Endothelial cell of umbilical vein (primary cell): ENCODE measurements at regions not wholly inside any gene's neighbourhood (a gene's known extent, or its start where the extent isn't known, plus 50 kb on each side); places are given as distances from the start of the nearest gene placed in this dataset.

ENCODE experiments used
- BruUV-seq: library from RNA; stranded (reverse); fragments of 400-500 nt; replicated peaks from 2 replicates; lab custom pipeline; 2021; lab: Mats Ljungman, UMichigan
- CTCF ChIA-PET: fragments of 300-600, 350-600 bp; sonication (Branson Sonifier 250); formaldehyde crosslinking; loops from one replicate; lab custom pipeline; 2021; ENCODE audit warnings: antibody characterized with exemption, inconsistent platforms; lab: Charles Lee
- POLR2A ChIA-PET: fragments of 300-600, 350-600 bp; sonication (Branson Sonifier 250); formaldehyde crosslinking; loops from one replicate; lab custom pipeline; 2021; ENCODE audit warnings: antibody characterized with exemption, inconsistent platforms; lab: Charles Lee
- DNase-seq: peaks from one replicate; pipeline ENCODE4 v3.0.0-alpha.2; 2011; ENCODE audit warnings: low read depth, low spot score
- FAIRE-seq: peaks from 2 replicates; lab custom pipeline; 2011; peaks lifted over from hg19 to GRCh38; lab: Jason Lieb, UNC
- H2AFZ ChIP-seq: 2 replicates; pipeline ENCODE4 v1.6.0; 2012; ENCODE audit warnings: low read depth, low read length, control low read depth, inconsistent platforms
- H3K27ac ChIP-seq: 2 replicates; pipeline ENCODE4 v1.5.1; 2011; ENCODE audit warnings: low read depth, mild to moderate bottlenecking, control low read depth, low read length, moderate library complexity; ENCODE audit not compliant: insufficient read depth
- H3K27me3 ChIP-seq, 2 experiments: 2 replicates each; pipeline versions ENCODE4 v1.6.0 to v1.6.1; 2011; ENCODE audit warnings: low read length in 2 of 2, mixed read lengths in 1 of 2; ENCODE audit not compliant: control insufficient read depth in 2 of 2, insufficient read depth in 2 of 2
- H3K36me3 ChIP-seq, 2 experiments: 2 replicates in 1 of 2; 3 replicates in 1 of 2; pipeline ENCODE4 v1.5.1; 2011; ENCODE audit warnings: low read length in 2 of 2, mild to moderate bottlenecking in 1 of 2, moderate library complexity in 1 of 2; ENCODE audit not compliant: control insufficient read depth in 2 of 2, insufficient read depth in 2 of 2; ENCODE audit errors: extremely low read depth in 1 of 2
- H3K4me1 ChIP-seq: 3 replicates; pipeline ENCODE4 v1.5.1; 2011; ENCODE audit warnings: mild to moderate bottlenecking, low read length; ENCODE audit not compliant: control insufficient read depth, insufficient read depth; ENCODE audit errors: extremely low read depth
- H3K4me2 ChIP-seq: 2 replicates; pipeline ENCODE4 v1.6.1; 2011; ENCODE audit warnings: low read length, control low read depth, mixed read lengths; ENCODE audit not compliant: insufficient read depth
- H3K4me3 ChIP-seq, 3 experiments: fragments of 200-600 bp in 1 of 3; sonication (generic), shearing (Covaris generic) in 1 of 3; replicated peaks in 1 of 3; 2 replicates each; pipeline ENCODE4 v1.5.1; 2011 to 2016; ENCODE audit warnings: control low read depth in 3 of 3, low read length in 3 of 3, mild to moderate bottlenecking in 2 of 3, inconsistent platforms in 1 of 3, low read depth in 1 of 3, moderate library complexity in 1 of 3; ENCODE audit not compliant: insufficient read depth in 1 of 3
- H3K79me2 ChIP-seq: 2 replicates; pipeline ENCODE4 v1.6.0; 2012; ENCODE audit warnings: low read length, inconsistent platforms; ENCODE audit not compliant: control insufficient read depth, insufficient read depth
- H3K9ac ChIP-seq: replicated peaks from 2 replicates; pipeline ENCODE3; 2011; ENCODE audit warnings: low read length, control low read depth; ENCODE audit not compliant: insufficient read depth; ENCODE audit errors: extremely low read depth
- H3K9me1 ChIP-seq: replicated peaks from 3 replicates; pipeline ENCODE4 v1.6.0; 2011; ENCODE audit warnings: mild to moderate bottlenecking, low read length; ENCODE audit not compliant: control insufficient read depth, insufficient read depth; ENCODE audit errors: extremely low read depth
- H3K9me3 ChIP-seq: replicated peaks from 2 replicates; pipeline ENCODE4 v1.5.1; 2012; ENCODE audit warnings: low read length, inconsistent platforms; ENCODE audit not compliant: control insufficient read depth, insufficient read depth
- H4K20me1 ChIP-seq: replicated peaks from 2 replicates; pipeline ENCODE3; 2011; ENCODE audit warnings: mild to moderate bottlenecking, low read length; ENCODE audit not compliant: control insufficient read depth, insufficient read depth; ENCODE audit errors: extremely low read depth
- CTCF ChIP-seq, 2 donors: IDR thresholded peaks; 1 replicate in 1 of 2; 2 replicates in 1 of 2; pipeline ENCODE4 v1.5.1; 2011; ENCODE audit warnings: low read length in 2 of 2, mild to moderate bottlenecking in 2 of 2, moderate library complexity in 2 of 2, control low read depth in 1 of 2, inconsistent platforms in 1 of 2, low read depth in 1 of 2; ENCODE audit not compliant: insufficient read depth in 1 of 2; ENCODE audit errors: extremely low read depth in 1 of 2
- EZH2 ChIP-seq: IDR thresholded peaks from 2 replicates; pipeline ENCODE4 v1.6.1; 2012; ENCODE audit warnings: borderline replicate concordance, low read depth, mild to moderate bottlenecking, moderate library complexity, low read length, inconsistent platforms; ENCODE audit not compliant: severe bottlenecking
- FOS ChIP-seq: IDR thresholded peaks from 2 replicates; pipeline ENCODE4 v1.6.1; 2011; ENCODE audit warnings: mild to moderate bottlenecking, low read length, moderate library complexity, borderline replicate concordance; ENCODE audit not compliant: insufficient read depth
- GATA2 ChIP-seq: IDR thresholded peaks from 2 replicates; pipeline ENCODE4 v1.7.0; 2011; ENCODE audit warnings: low read depth, mild to moderate bottlenecking, moderate library complexity, mixed read lengths, low read length; ENCODE audit not compliant: insufficient read length, insufficient read depth
- JUN ChIP-seq: IDR thresholded peaks from 2 replicates; pipeline ENCODE4 v1.6.1; 2011; ENCODE audit warnings: borderline replicate concordance, low read depth; ENCODE audit not compliant: insufficient read length, insufficient read depth
- MYC ChIP-seq: IDR thresholded peaks from one replicate; pipeline ENCODE4 v1.6.1; 2011; ENCODE audit warnings: mild to moderate bottlenecking, low read depth, low read length
- POLR2A ChIP-seq: IDR thresholded peaks from 2 replicates; pipeline ENCODE4 v1.6.1; 2012; ENCODE audit warnings: low read depth, mild to moderate bottlenecking, control low read depth, low read length
- POLR2AphosphoS5 ChIP-seq: IDR thresholded peaks from 2 replicates; pipeline ENCODE4 v1.6.1; 2012; ENCODE audit warnings: low read depth, mild to moderate bottlenecking, control low read depth, low read length, moderate library complexity; ENCODE audit not compliant: insufficient read depth
- dilution Hi-C: fragments of 300-500 bp; cut with MboI; formaldehyde crosslinking; loops from one replicate; pipeline ENCODE4 v1.15.0; 2019; ENCODE audit warnings: low sequenced_read_pairs; ENCODE audit not compliant: extremely low pct_ligation_motif_present
- intact Hi-C: fragments of 100-400 bp; cut with micrococcal nuclease; formaldehyde crosslinking; loops from one replicate; pipeline ENCODE4 v1.10.0; 2022
- TF ChIP-seq, protein P1 (sequence below): IDR thresholded peaks from 2 replicates; pipeline ENCODE4 v1.6.1; 2011; ENCODE audit not compliant: insufficient read depth, insufficient read length

GRCh38 chr1:30160999-30161689 is 562.2 kb downstream of the MATN1 start:
- CTCF ChIA-PET: no interaction called here
- TF ChIP-seq POLR2AphosphoS5 (no peak), CTCF (IDR thresholded peaks at IDR 0.05; ENCODE audit: extremely low read depth in 1 of 2, insufficient read depth in 1 of 2, low read depth in 1 of 2, low read length in 2 of 2) (no peak), GATA2 (no peak), MYC (no peak), EZH2 (no peak), FOS (no peak), JUN (no peak), POLR2A (no peak)
- TF ChIP-seq, protein P1, sequence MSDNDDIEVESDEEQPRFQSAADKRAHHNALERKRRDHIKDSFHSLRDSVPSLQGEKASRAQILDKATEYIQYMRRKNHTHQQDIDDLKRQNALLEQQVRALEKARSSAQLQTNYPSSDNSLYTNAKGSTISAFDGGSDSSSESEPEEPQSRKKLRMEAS: no peak
- H3K36me3 ChIP-seq: no peaks in the 10 kb centered on the region
- no peaks in the 10 kb centered on the region for H3K4me1 ChIP-seq
- H3K27me3 ChIP-seq: no peaks in the 10 kb centered on the region
- POLR2A ChIA-PET: no interaction called here
- FAIRE-seq (no peak), DNase-seq (no peak)
- H3K9me1 ChIP-seq: no peaks in the 10 kb centered on the region
- no peak overlapping the region for H3K27ac ChIP-seq
- H3K9me3 ChIP-seq: no peaks in the 10 kb centered on the region
- no peaks in the 10 kb centered on the region for H3K79me2 ChIP-seq
- dilution Hi-C loops (no loop called here), intact Hi-C loops (no loop called here)
- no peaks in the 10 kb centered on the region for H4K20me1 ChIP-seq
- H3K4me3 ChIP-seq: no peak overlapping the region
- H2AFZ ChIP-seq: no peak overlapping the region
- no peak overlapping the region for H3K9ac ChIP-seq
- H3K4me2 ChIP-seq: no peak overlapping the region
- no TSS peak for BruUV-seq
